CD4-positive, CD25-positive, alpha-beta regulatory T cell (primary cell): ENCODE measurements at regions not wholly inside any gene's neighbourhood (a gene's known extent, or its start where the extent isn't known, plus 50 kb on each side); places are given as distances from the start of the nearest gene placed in this dataset.

ENCODE experiments used
- ATAC-seq, 2 donors: fragments of 150-1000 bp; cut with Tn5 transposase; one replicate each; pipeline ENCODE4 v1.10.0; 2021; ENCODE audit warnings: low read depth in 2 of 2, moderate number of reproducible peaks in 2 of 2, moderate library complexity in 1 of 2
- DNase-seq, 3 donors: peaks; one replicate each; pipeline versions ENCODE4 v3.0.0 to v3.0.0-alpha.2; 2012 to 2022; ENCODE audit warnings: mixed read lengths in 1 of 3
- H3K27ac ChIP-seq: one replicate; pipeline ENCODE4 v1.7.0; 2013; ENCODE audit warnings: mild to moderate bottlenecking, low read length; ENCODE audit not compliant: insufficient read depth, poor library complexity, severe bottlenecking
- H3K27me3 ChIP-seq: one replicate; pipeline ENCODE4 v1.7.0; 2013; ENCODE audit warnings: low read length; ENCODE audit not compliant: control insufficient read depth, insufficient read depth
- H3K36me3 ChIP-seq: one replicate; pipeline ENCODE4 v1.7.0; 2013; ENCODE audit warnings: mild to moderate bottlenecking, low read length, moderate library complexity; ENCODE audit not compliant: control insufficient read depth, insufficient read depth
- H3K4me1 ChIP-seq: 2 replicates; pipeline ENCODE4 v1.7.0; 2013; ENCODE audit warnings: mild to moderate bottlenecking, low read length; ENCODE audit not compliant: insufficient read depth, control insufficient read depth, poor library complexity, severe bottlenecking
- H3K4me3 ChIP-seq: one replicate; pipeline ENCODE4 v1.7.0; 2013; ENCODE audit warnings: low read depth, mild to moderate bottlenecking, low read length, moderate library complexity
- H3K9me3 ChIP-seq, 2 experiments: 1 replicate in 1 of 2; 2 replicates in 1 of 2; pipeline ENCODE4 v1.7.0; 2013; ENCODE audit warnings: low read length in 2 of 2, mild to moderate bottlenecking in 1 of 2, moderate library complexity in 1 of 2; ENCODE audit not compliant: control insufficient read depth in 2 of 2
- H3K27ac Mint-ChIP-seq, 3 donors: one replicate each; pipeline ENCODE4 v1.8.0; 2020 to 2022; ENCODE audit warnings: mild to moderate bottlenecking in 3 of 3, mixed read lengths in 3 of 3, moderate library complexity in 2 of 3
- H3K27me3 Mint-ChIP-seq: one replicate; pipeline ENCODE4 v1.8.0; 2022; ENCODE audit warnings: mild to moderate bottlenecking, mixed read lengths
- H3K36me3 Mint-ChIP-seq: one replicate; pipeline ENCODE4 v1.8.0; 2020; ENCODE audit warnings: mixed read lengths
- H3K4me1 Mint-ChIP-seq, 4 donors: one replicate each; pipeline ENCODE4 v1.8.0; 2020 to 2022; ENCODE audit warnings: mixed read lengths in 4 of 4, mild to moderate bottlenecking in 1 of 4
- H3K4me3 Mint-ChIP-seq, 4 donors: one replicate each; pipeline ENCODE4 v1.8.0; 2020 to 2022; ENCODE audit warnings: mild to moderate bottlenecking in 4 of 4, mixed read lengths in 4 of 4, moderate library complexity in 3 of 4
- H3K9me3 Mint-ChIP-seq, 7 donors: one replicate each; pipeline ENCODE4 v1.8.0; 2020 to 2022; ENCODE audit warnings: mixed read lengths in 7 of 7, mild to moderate bottlenecking in 3 of 7, moderate library complexity in 2 of 7

- H3K27ac Mint-ChIP-seq: no peak overlapping the region
- no peak for ATAC-seq
These were observed 148.7 kb upstream of the LYZL1 start for GRCh38 chr10:29140151-29140550.

DNA sequence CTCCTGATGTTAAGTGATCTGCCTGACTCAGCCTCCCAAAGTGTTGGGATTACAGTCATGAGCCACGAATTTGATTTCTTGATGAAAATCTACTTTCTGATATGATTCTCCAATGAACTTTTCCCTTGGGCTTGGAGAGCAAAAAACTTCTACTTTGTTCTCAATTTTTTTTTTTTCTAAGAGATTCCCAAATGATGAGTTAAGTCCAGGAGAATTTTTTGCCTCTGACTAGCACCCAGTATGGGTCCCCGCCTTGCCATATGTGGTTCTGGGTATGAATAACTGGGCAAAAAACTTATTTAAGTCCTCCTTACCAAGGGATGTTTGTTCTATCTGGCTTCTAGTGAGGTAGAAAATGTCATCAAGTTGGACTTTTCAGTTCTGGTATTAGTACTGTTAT, 147.9 kb upstream of the LYZL1 start:
- H3K4me1 Mint-ChIP-seq: no peaks in the 10 kb centered on the region
- H3K36me3 Mint-ChIP-seq: no peaks in the 10 kb centered on the region
- Histone ChIP-seq H3K27ac (no peak overlapping the region), H3K4me1 (no peaks in the 10 kb centered on the region), H3K9me3 (no peaks in the 10 kb centered on the region), H3K36me3 (no peaks in the 10 kb centered on the region), H3K27me3 (no peaks in the 10 kb centered on the region), H3K4me3 (no peak overlapping the region)
- H3K27ac Mint-ChIP-seq: no peak overlapping the region
- H3K9me3 Mint-ChIP-seq: peaks cover 0 to 3% (median 0%) of the 10 kb centered on the region in 7 donors
- H3K4me3 Mint-ChIP-seq: no peak overlapping the region
- ATAC-seq (no peak), DNase-seq (no peak)
- H3K27me3 Mint-ChIP-seq: peaks cover 13% of the 10 kb centered on the region

More at GRCh38 chr10:29140151-29140550, 148.7 kb upstream of the LYZL1 start:
- H3K4me3 Mint-ChIP-seq: peak overlapping the region in 1 of 4 donors; percentile 8
- H3K27me3 Mint-ChIP-seq: peaks cover 13% of the 10 kb centered on the region
- Histone ChIP-seq H3K27ac (no peak overlapping the region), H3K4me1 (no peaks in the 10 kb centered on the region), H3K4me3 (no peak overlapping the region), H3K36me3 (no peaks in the 10 kb centered on the region), H3K27me3 (no peaks in the 10 kb centered on the region), H3K9me3 (no peaks in the 10 kb centered on the region)
- DNase-seq: no peak
- H3K4me1 Mint-ChIP-seq: no peaks in the 10 kb centered on the region
- no peaks in the 10 kb centered on the region for H3K36me3 Mint-ChIP-seq
- H3K9me3 Mint-ChIP-seq: peaks cover 0 to 3% (median 0%) of the 10 kb centered on the region in 7 donors

DNA sequence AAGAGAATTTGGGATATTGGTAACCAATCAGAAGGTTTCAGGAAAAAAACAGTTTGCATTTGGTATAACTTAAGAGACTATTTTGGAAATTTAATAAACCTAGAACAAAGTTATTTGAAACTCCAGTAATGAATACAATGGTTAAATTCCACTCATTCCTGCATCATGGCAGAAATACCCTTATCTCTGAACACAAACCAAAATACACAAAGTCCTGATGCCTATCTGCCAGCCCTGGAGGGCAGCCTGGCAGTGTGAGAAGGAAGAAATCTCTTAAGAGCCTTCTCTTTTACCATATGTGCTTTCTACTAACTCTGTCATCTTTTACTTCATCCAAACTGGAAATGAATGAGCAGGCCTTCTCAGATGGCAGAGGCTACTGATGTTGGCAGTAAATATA, 147.1 kb upstream of the LYZL1 start:
- H3K36me3 Mint-ChIP-seq: no peaks in the 10 kb centered on the region
- no peaks in the 10 kb centered on the region for H3K4me1 ChIP-seq
- ATAC-seq: no peak

GRCh38 chr10:29142516-29143314, 146.2 kb upstream of the LYZL1 start:
- no peak overlapping the region for H3K27ac Mint-ChIP-seq
- peaks cover 9% of the 10 kb centered on the region for H3K27me3 Mint-ChIP-seq

More for the DNA sequence above, 147.1 kb upstream of the LYZL1 start:
- no peak overlapping the region for H3K27ac Mint-ChIP-seq
- Histone ChIP-seq H3K36me3 (no peaks in the 10 kb centered on the region), H3K9me3 (no peaks in the 10 kb centered on the region), H3K27me3 (no peaks in the 10 kb centered on the region), H3K27ac (no peak overlapping the region), H3K4me3 (no peak overlapping the region)
- peaks cover 12% of the 10 kb centered on the region for H3K27me3 Mint-ChIP-seq
- DNase-seq: no peak
- peaks cover 0 to 3% (median 0%) of the 10 kb centered on the region in 7 donors for H3K9me3 Mint-ChIP-seq
- no peak overlapping the region for H3K4me3 Mint-ChIP-seq
- H3K4me1 Mint-ChIP-seq: no peaks in the 10 kb centered on the region

GRCh38 chr10:29144126-29144525, 144.7 kb upstream of the LYZL1 start:
- no peaks in the 10 kb centered on the region for H3K36me3 Mint-ChIP-seq
- peaks cover 9% of the 10 kb centered on the region for H3K27me3 Mint-ChIP-seq
- no peak overlapping the region for H3K4me3 Mint-ChIP-seq
- no peaks in the 10 kb centered on the region for H3K36me3 ChIP-seq
- DNase-seq (no peak), ATAC-seq (no peak)
- H3K27me3 ChIP-seq: no peaks in the 10 kb centered on the region
- peaks cover 0 to 3% (median 0%) of the 10 kb centered on the region in 7 donors for H3K9me3 Mint-ChIP-seq
- no peak overlapping the region for H3K27ac Mint-ChIP-seq
- no peak overlapping the region for H3K27ac ChIP-seq
- no peaks in the 10 kb centered on the region for H3K4me1 Mint-ChIP-seq
- H3K4me3 ChIP-seq: no peak overlapping the region
- H3K9me3 ChIP-seq: no peaks in the 10 kb centered on the region
- H3K4me1 ChIP-seq: no peaks in the 10 kb centered on the region

More at GRCh38 chr10:29142516-29143314, 146.2 kb upstream of the LYZL1 start:
- no peaks in the 10 kb centered on the region for H3K27me3 ChIP-seq
- Mint-ChIP-seq H3K4me1 (no peaks in the 10 kb centered on the region), H3K4me3 (no peak overlapping the region), H3K36me3 (no peaks in the 10 kb centered on the region), H3K9me3 (peaks cover 0 to 3% (median 0%) of the 10 kb centered on the region in 7 donors)
- ATAC-seq (no peak), DNase-seq (no peak)
- no peaks in the 10 kb centered on the region for H3K4me1 ChIP-seq
- no peaks in the 10 kb centered on the region for H3K36me3 ChIP-seq
- H3K9me3 ChIP-seq: no peaks in the 10 kb centered on the region
- H3K4me3 ChIP-seq: no peak overlapping the region
- no peak overlapping the region for H3K27ac ChIP-seq

DNA sequence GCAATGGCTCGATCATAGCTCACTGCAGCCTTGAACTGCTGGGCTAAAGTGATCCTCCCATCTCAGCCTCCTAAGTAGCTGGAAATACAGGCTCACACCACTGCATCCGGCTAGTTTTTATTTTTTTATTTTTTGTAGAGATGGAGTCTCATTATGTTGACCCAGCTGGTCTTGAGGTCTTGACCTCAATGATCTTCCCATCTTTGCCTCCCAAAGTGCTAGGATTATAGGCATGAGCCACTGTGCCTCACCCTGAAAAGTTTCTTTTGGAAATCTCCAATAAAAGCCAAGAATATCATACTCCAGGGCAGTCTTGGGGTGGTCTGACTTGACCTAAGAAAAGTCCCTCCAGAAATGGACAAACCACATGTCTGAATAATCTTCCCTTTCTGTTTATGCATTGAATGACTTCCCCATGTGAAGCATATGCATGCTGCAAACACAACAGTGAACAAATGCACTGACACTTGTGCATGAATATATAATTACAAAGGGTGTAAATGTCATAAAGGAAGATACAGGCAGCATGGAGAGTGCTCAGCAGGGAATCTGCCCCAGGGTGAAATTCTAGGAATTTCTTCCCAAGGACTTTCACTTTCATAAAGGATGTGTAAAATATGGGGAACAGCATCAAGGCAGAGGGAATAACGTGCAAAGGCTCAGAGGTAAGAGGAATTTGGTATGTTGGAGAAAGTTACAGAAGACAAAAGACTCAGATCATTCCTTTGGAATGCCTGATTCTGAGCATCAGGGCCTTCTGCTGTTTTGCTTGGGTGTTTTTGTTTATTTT, 142.4 kb upstream of the LYZL1 start:
- H3K27me3 Mint-ChIP-seq: peaks cover 13% of the 10 kb centered on the region
- peaks cover 0 to 3% (median 0%) of the 10 kb centered on the region in 7 donors for H3K9me3 Mint-ChIP-seq
- no peaks in the 10 kb centered on the region for H3K36me3 ChIP-seq
- H3K27me3 ChIP-seq: no peaks in the 10 kb centered on the region
- no peaks in the 10 kb centered on the region for H3K4me1 Mint-ChIP-seq
- no peak overlapping the region for H3K27ac ChIP-seq
- no peaks in the 10 kb centered on the region for H3K9me3 ChIP-seq
- H3K4me3 ChIP-seq: no peak overlapping the region
- no peaks in the 10 kb centered on the region for H3K4me1 ChIP-seq
- H3K4me3 Mint-ChIP-seq: no peak overlapping the region
- ATAC-seq (no peak), DNase-seq (no peak)
- H3K36me3 Mint-ChIP-seq: no peaks in the 10 kb centered on the region
- H3K27ac Mint-ChIP-seq: no peak overlapping the region

DNA sequence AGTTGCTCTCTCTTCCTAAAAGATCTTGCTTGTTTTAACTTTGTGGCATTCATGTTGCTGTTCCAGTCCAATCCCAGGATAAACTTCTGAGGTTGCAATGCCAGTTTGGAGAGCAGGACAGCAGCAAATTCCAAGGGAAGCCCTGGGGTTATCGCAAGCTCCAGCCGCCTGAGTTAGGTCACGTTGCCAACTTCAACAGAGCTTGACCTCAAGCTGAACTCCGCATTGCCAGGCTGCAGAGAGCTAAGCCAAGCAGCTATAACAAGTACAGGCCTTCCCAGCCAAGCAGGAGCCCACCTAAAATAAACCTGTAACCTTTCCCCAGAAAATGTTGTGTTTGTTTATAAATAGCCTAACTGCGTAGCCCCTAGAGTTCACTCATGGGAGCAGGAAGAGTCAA, 138.9 kb upstream of the LYZL1 start:
- Histone ChIP-seq H3K27ac (no peak overlapping the region), H3K4me3 (no peak overlapping the region), H3K27me3 (no peaks in the 10 kb centered on the region), H3K4me1 (no peaks in the 10 kb centered on the region), H3K36me3 (no peaks in the 10 kb centered on the region), H3K9me3 (no peaks in the 10 kb centered on the region)
- H3K36me3 Mint-ChIP-seq: no peaks in the 10 kb centered on the region
- peaks cover 4% of the 10 kb centered on the region for H3K27me3 Mint-ChIP-seq
- no peak overlapping the region for H3K4me3 Mint-ChIP-seq
- no peaks in the 10 kb centered on the region for H3K4me1 Mint-ChIP-seq
- ATAC-seq: no peak
- peaks cover 0 to 3% (median 0%) of the 10 kb centered on the region in 7 donors for H3K9me3 Mint-ChIP-seq
- no peak for DNase-seq
- H3K27ac Mint-ChIP-seq: no peak overlapping the region
